Keratinocyte (primary cell): ENCODE measurements at regions not wholly inside any gene's neighbourhood (a gene's known extent, or its start where the extent isn't known, plus 50 kb on each side); places are given as distances from the start of the nearest gene placed in this dataset.

Source experiments
- DNase-seq: peaks from one replicate; pipeline ENCODE4 v3.0.0-alpha.2; 2011; ENCODE audit warnings: low read depth, missing footprints, low spot score
- FAIRE-seq: peaks from 2 replicates; lab custom pipeline; 2011; peaks lifted over from hg19 to GRCh38; lab: Jason Lieb, UNC
- H2AFZ ChIP-seq: 2 replicates; pipeline ENCODE4 v1.6.0; 2012; ENCODE audit warnings: low read length, control low read depth, inconsistent platforms; ENCODE audit not compliant: control insufficient read depth
- H3K27ac ChIP-seq: 2 replicates; pipeline ENCODE4 v1.5.1; 2011; ENCODE audit warnings: low read length; ENCODE audit not compliant: control insufficient read depth, insufficient read depth
- H3K27me3 ChIP-seq: 3 replicates; pipeline ENCODE4 v1.6.0; 2011; ENCODE audit warnings: low read length; ENCODE audit not compliant: control insufficient read depth, insufficient read depth; ENCODE audit errors: extremely low read depth
- H3K36me3 ChIP-seq, 2 experiments: 2 replicates in 1 of 2; 3 replicates in 1 of 2; pipeline ENCODE4 v1.5.1; 2011; ENCODE audit warnings: low read length in 2 of 2, mild to moderate bottlenecking in 1 of 2; ENCODE audit not compliant: control insufficient read depth in 2 of 2, insufficient read depth in 2 of 2; ENCODE audit errors: extremely low read depth in 1 of 2
- H3K4me1 ChIP-seq: 3 replicates; pipeline ENCODE4 v1.5.1; 2011; ENCODE audit warnings: low read length; ENCODE audit not compliant: control insufficient read depth, insufficient read depth; ENCODE audit errors: extremely low read depth
- H3K4me2 ChIP-seq: 3 replicates; pipeline ENCODE4 v1.6.0; 2011; ENCODE audit warnings: low read depth, low read length; ENCODE audit not compliant: control insufficient read depth, insufficient read depth; ENCODE audit errors: extremely low read depth
- H3K4me3 ChIP-seq, 3 experiments: fragments of 200-600 bp in 1 of 3; sonication (generic) in 1 of 3; 2 replicates in 2 of 3; 3 replicates in 1 of 3; pipeline ENCODE4 v1.5.1; 2011 to 2016; ENCODE audit warnings: low read length in 3 of 3, mild to moderate bottlenecking in 3 of 3, control low read depth in 2 of 3, inconsistent platforms in 1 of 3, low read depth in 1 of 3, mixed read lengths in 1 of 3, mixed run types in 1 of 3, moderate library complexity in 1 of 3; ENCODE audit not compliant: control insufficient read depth in 2 of 3, insufficient read depth in 2 of 3; ENCODE audit errors: extremely low read depth in 1 of 3
- H3K79me2 ChIP-seq: 2 replicates; pipeline ENCODE4 v1.6.0; 2012; ENCODE audit warnings: low read length; ENCODE audit not compliant: control insufficient read depth, insufficient read depth
- H3K9ac ChIP-seq: 3 replicates; pipeline ENCODE4 v1.6.0; 2011; ENCODE audit warnings: low read length; ENCODE audit not compliant: control insufficient read depth, insufficient read depth; ENCODE audit errors: extremely low read depth
- H3K9me1 ChIP-seq: 3 replicates; pipeline ENCODE4 v1.6.0; 2011; ENCODE audit warnings: low read length; ENCODE audit not compliant: control insufficient read depth, insufficient read depth; ENCODE audit errors: extremely low read depth
- H3K9me3 ChIP-seq: 2 replicates; pipeline ENCODE4 v1.5.1; 2012; ENCODE audit warnings: low read depth, low read length; ENCODE audit not compliant: control insufficient read depth
- H4K20me1 ChIP-seq: 3 replicates; pipeline ENCODE4 v1.6.0; 2011; ENCODE audit warnings: low read length; ENCODE audit not compliant: control insufficient read depth, insufficient read depth; ENCODE audit errors: extremely low read depth
- CTCF ChIP-seq, 3 experiments: IDR thresholded peaks in 1 of 3; conservative IDR thresholded peaks in 1 of 3; optimal IDR thresholded peaks in 1 of 3; 2 replicates in 2 of 3; 3 replicates in 1 of 3; pipeline versions ENCODE3 to v1.5.1; 2011; ENCODE audit warnings: low read length in 3 of 3, mild to moderate bottlenecking in 3 of 3, moderate library complexity in 2 of 3, control low read depth in 1 of 3, inconsistent platforms in 1 of 3; ENCODE audit not compliant: insufficient read depth in 2 of 3; ENCODE audit errors: extremely low read depth in 1 of 3
- EZH2 ChIP-seq: IDR thresholded peaks from one replicate; pipeline ENCODE4 v1.6.1; 2012; ENCODE audit warnings: inconsistent platforms, mild to moderate bottlenecking, low read length, moderate library complexity
- dilution Hi-C: fragments of 300-500 bp; cut with MboI; formaldehyde crosslinking; loops from one replicate; pipeline ENCODE4 v1.7.0; 2020; ENCODE audit warnings: low sequenced_read_pairs; ENCODE audit not compliant: extremely low pct_ligation_motif_present

GRCh38 chr12:4191642-4192041, 81.9 kb upstream of the CCND2 start:
- DNase-seq (no peak), FAIRE-seq (no peak)
- TF ChIP-seq CTCF (optimal IDR thresholded peaks at IDR 0.05 in 1 of 3, IDR thresholded peaks at IDR 0.05 in 1 of 3, conservative IDR thresholded peaks at IDR 0.05 in 1 of 3; ENCODE audit: extremely low read depth in 1 of 3, insufficient read depth in 2 of 3, low read length in 3 of 3), result no peak
- no peak for TF ChIP-seq EZH2
- Histone ChIP-seq H3K4me1 (no peaks in the 10 kb centered on the region), H3K36me3 (no peaks in the 10 kb centered on the region), H3K9me3 (no peaks in the 10 kb centered on the region), H3K4me3 (no peak overlapping the region), H3K4me2 (no peak overlapping the region), H3K27ac (no peak overlapping the region), H3K9ac (no peak overlapping the region), H3K79me2 (no peaks in the 10 kb centered on the region), H3K27me3 (no peaks in the 10 kb centered on the region), H3K9me1 (no peaks in the 10 kb centered on the region), H4K20me1 (no peaks in the 10 kb centered on the region), H2AFZ (no peak overlapping the region)
- dilution Hi-C loops, result no loop called here

- no peaks in the 10 kb centered on the region for H3K9me3 ChIP-seq
- no peaks in the 10 kb centered on the region for H3K4me1 ChIP-seq
- no peak overlapping the region for H3K4me2 ChIP-seq
- H3K36me3 ChIP-seq, result no peaks in the 10 kb centered on the region
- H3K9me1 ChIP-seq, result no peaks in the 10 kb centered on the region
- H3K79me2 ChIP-seq, result no peaks in the 10 kb centered on the region
- H2AFZ ChIP-seq, result no peak overlapping the region
- no peak overlapping the region for H3K4me3 ChIP-seq
- TF ChIP-seq EZH2 (no peak), CTCF (optimal IDR thresholded peaks at IDR 0.05 in 1 of 3, IDR thresholded peaks at IDR 0.05 in 1 of 3, conservative IDR thresholded peaks at IDR 0.05 in 1 of 3; ENCODE audit: extremely low read depth in 1 of 3, insufficient read depth in 2 of 3, low read length in 3 of 3) (no peak)
- no peak overlapping the region for H3K27ac ChIP-seq
- H3K9ac ChIP-seq, result no peak overlapping the region
- no peaks in the 10 kb centered on the region for H3K27me3 ChIP-seq
- DNase-seq (no peak), FAIRE-seq (no peak)
- H4K20me1 ChIP-seq, result no peaks in the 10 kb centered on the region
- dilution Hi-C loops, result no loop called here
Measured at GRCh38 chr12:4191149-4191548, 82.4 kb upstream of the CCND2 start.
